GM21390 (cell line): ENCODE measurements at regions not wholly inside any gene's neighbourhood (a gene's known extent, or its start where the extent isn't known, plus 50 kb on each side); places are given as distances from the start of the nearest gene placed in this dataset.

Source experiments
- ATAC-seq: cut with Tn5 transposase; IDR thresholded peaks from one replicate; pipeline ENCODE4 v1.9.1; 2021; ENCODE audit not compliant: unreplicated experiment

GRCh38 chr3:167188592-167188991, 191.5 kb downstream of the ZBBX start:
- ATAC-seq: no peak

- ATAC-seq: no peak
Measured at GRCh38 chr3:167187221-167187620, 192.9 kb downstream of the ZBBX start.

- ATAC-seq: no peak
Measured at GRCh38 chr3:167184511-167184910, 195.6 kb downstream of the ZBBX start.

- ATAC-seq: no peak
Measured at GRCh38 chr3:167172377-167172776, 207.7 kb downstream of the ZBBX start.

GRCh38 chr3:167167491-167167890, 212.6 kb downstream of the ZBBX start:
- no peak for ATAC-seq

GRCh38 chr3:167166594-167167253, 213.4 kb downstream of the ZBBX start:
- ATAC-seq: no peak

- ATAC-seq: no peak
Measured at GRCh38 chr3:167166012-167166411, 214.1 kb downstream of the ZBBX start.

- ATAC-seq: no peak
Measured at GRCh38 chr3:167163580-167163979, 216.5 kb downstream of the ZBBX start.

GRCh38 chr3:167162083-167162482, 218.0 kb downstream of the ZBBX start:
- no peak for ATAC-seq

- no peak for ATAC-seq
Measured at GRCh38 chr3:167160781-167161180, 219.3 kb downstream of the ZBBX start.

- ATAC-seq: no peak
Measured at GRCh38 chr3:167151636-167152035, 228.5 kb downstream of the ZBBX start.

- no peak for ATAC-seq
Measured at GRCh38 chr3:167148136-167148535, 232.0 kb downstream of the ZBBX start.

- no peak for ATAC-seq
Measured at GRCh38 chr3:167146911-167147310, 233.2 kb downstream of the ZBBX start.

GRCh38 chr3:167125612-167126407, 254.3 kb downstream of the ZBBX start:
- no peak for ATAC-seq

- ATAC-seq: no peak
Measured at GRCh38 chr3:167120828-167121227, 259.3 kb downstream of the ZBBX start.

- no peak for ATAC-seq
Measured at GRCh38 chr3:167116120-167116922, 263.8 kb downstream of the ZBBX start.

- ATAC-seq: no peak
Measured at GRCh38 chr3:167115331-167115934, 264.7 kb downstream of the ZBBX start.

GRCh38 chr3:167114619-167115018, 265.5 kb downstream of the ZBBX start:
- ATAC-seq: no peak

GRCh38 chr3:167113035-167113830, 266.9 kb downstream of the ZBBX start:
- no peak for ATAC-seq

GRCh38 chr3:167110901-167111300, 269.2 kb downstream of the ZBBX start:
- ATAC-seq: no peak
